ENCODE measurements at regions not wholly inside any gene's neighbourhood (a gene's known extent, or its start where the extent isn't known, plus 50 kb on each side); places are given as distances from the start of the nearest gene placed in this dataset.

DNA sequence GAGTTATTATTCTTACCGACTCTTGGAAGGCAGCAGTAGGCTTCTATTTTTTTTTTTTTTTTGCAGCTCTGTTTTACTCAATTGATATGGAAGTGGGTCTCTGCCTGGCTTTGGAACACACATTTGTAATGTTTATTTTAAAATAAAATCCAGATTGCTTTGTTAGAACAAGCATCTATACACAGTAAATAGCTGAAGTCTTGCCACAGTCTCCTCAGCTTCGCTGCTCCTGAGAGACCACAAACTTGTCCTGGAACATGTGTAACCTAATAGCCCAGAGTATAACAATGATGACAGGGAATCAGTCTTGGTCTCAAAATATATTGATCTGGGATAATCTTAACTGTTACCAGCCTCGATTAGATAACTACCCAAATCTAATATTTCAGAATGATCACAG lies 299.8 kb upstream of the NOX3 start:
- TF ChIP-seq, protein P1, sequence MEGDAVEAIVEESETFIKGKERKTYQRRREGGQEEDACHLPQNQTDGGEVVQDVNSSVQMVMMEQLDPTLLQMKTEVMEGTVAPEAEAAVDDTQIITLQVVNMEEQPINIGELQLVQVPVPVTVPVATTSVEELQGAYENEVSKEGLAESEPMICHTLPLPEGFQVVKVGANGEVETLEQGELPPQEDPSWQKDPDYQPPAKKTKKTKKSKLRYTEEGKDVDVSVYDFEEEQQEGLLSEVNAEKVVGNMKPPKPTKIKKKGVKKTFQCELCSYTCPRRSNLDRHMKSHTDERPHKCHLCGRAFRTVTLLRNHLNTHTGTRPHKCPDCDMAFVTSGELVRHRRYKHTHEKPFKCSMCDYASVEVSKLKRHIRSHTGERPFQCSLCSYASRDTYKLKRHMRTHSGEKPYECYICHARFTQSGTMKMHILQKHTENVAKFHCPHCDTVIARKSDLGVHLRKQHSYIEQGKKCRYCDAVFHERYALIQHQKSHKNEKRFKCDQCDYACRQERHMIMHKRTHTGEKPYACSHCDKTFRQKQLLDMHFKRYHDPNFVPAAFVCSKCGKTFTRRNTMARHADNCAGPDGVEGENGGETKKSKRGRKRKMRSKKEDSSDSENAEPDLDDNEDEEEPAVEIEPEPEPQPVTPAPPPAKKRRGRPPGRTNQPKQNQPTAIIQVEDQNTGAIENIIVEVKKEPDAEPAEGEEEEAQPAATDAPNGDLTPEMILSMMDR (IDR thresholded peaks at IDR 0.05): no peak
- no peak for TF ChIP-seq EP300 (IDR thresholded peaks at IDR 0.05)

All from sigmoid colon (tissue), 4 donors.